GM12878 (cell line): ENCODE measurements at regions not wholly inside any gene's neighbourhood (a gene's known extent, or its start where the extent isn't known, plus 50 kb on each side); places are given as distances from the start of the nearest gene placed in this dataset.

Source experiments
- ATAC-seq: fragments of 200-7000 bp; cut with Tn5 transposase; 3 replicates; pipeline ENCODE4 v1.9.1; 2020; ENCODE audit warnings: mild to moderate bottlenecking, moderate library complexity
- BruUV-seq: library from RNA; stranded (reverse); fragments of 400-500 nt; replicated peaks from 2 replicates; lab custom pipeline; 2021; lab: Mats Ljungman, UMichigan
- CTCF ChIA-PET: fragments of 300-600 bp; sonication (Branson Sonifier 250); formaldehyde crosslinking; extraction: SDS; loops from one replicate; lab custom pipeline; 2021; ENCODE audit warnings: inconsistent platforms; lab: Yijun Ruan, JAX
- POLR2A ChIA-PET: fragments of 350-600 bp; formaldehyde crosslinking; extraction: SDS; loops from one replicate; lab custom pipeline; 2021; ENCODE audit warnings: inconsistent platforms; lab: Charles Lee
- RAD21 ChIA-PET: fragments of 300-600 bp; sonication (Branson Sonifier 250); formaldehyde crosslinking; loops from one replicate; lab custom pipeline; 2023; ENCODE audit warnings: antibody characterized with exemption; ENCODE audit not compliant: unreplicated experiment; lab: Charles Lee
- SMC1A ChIA-PET: fragments of 300-600 bp; sonication (Branson Sonifier 250); formaldehyde crosslinking; loops from one replicate; lab custom pipeline; 2023; ENCODE audit not compliant: unreplicated experiment, uncharacterized antibody; lab: Charles Lee
- DNase-seq: peaks from one replicate; pipeline ENCODE4 v3.0.0-alpha.2; 2011; ENCODE audit warnings: low read depth, low spot score
- FAIRE-seq: peaks from 3 replicates; lab custom pipeline; 2011; peaks lifted over from hg19 to GRCh38; lab: Jason Lieb, UNC
- H2AFZ ChIP-seq: 2 replicates; pipeline ENCODE4 v1.6.0; 2011; ENCODE audit warnings: low read depth, low read length, control low read depth; ENCODE audit not compliant: control insufficient read depth
- H3K27ac ChIP-seq: 2 replicates; pipeline ENCODE4 v1.5.1; 2011; ENCODE audit warnings: control low read depth; ENCODE audit not compliant: control insufficient read depth, insufficient read depth
- H3K27me3 ChIP-seq, 2 experiments: replicated peaks in 1 of 2; 2 replicates each; pipeline versions ENCODE4 v1.6.0 to v1.6.1; 2011; ENCODE audit warnings: low read length in 1 of 2; ENCODE audit not compliant: control insufficient read depth in 2 of 2, insufficient read depth in 2 of 2
- H3K36me3 ChIP-seq, 2 experiments: 2 replicates each; pipeline ENCODE4 v1.5.1; 2011; ENCODE audit warnings: low read length in 1 of 2; ENCODE audit not compliant: control insufficient read depth in 2 of 2, insufficient read depth in 2 of 2
- H3K4me1 ChIP-seq: 2 replicates; pipeline ENCODE4 v1.6.1; 2011; ENCODE audit warnings: mild to moderate bottlenecking, low read length, moderate library complexity, mixed read lengths; ENCODE audit not compliant: control insufficient read depth, insufficient read depth
- H3K4me2 ChIP-seq: 2 replicates; pipeline ENCODE4 v1.6.0; 2011; ENCODE audit warnings: control low read depth; ENCODE audit not compliant: control insufficient read depth, insufficient read depth
- H3K4me3 ChIP-seq: fragments of 200-600 bp; sonication (generic); 2 replicates; pipeline ENCODE4 v1.5.1; 2016
- H3K79me2 ChIP-seq: 2 replicates; pipeline ENCODE4 v1.6.0; 2011; ENCODE audit warnings: low read length; ENCODE audit not compliant: control insufficient read depth, insufficient read depth
- H3K9ac ChIP-seq: 2 replicates; pipeline ENCODE4 v1.8.0; 2011; ENCODE audit warnings: low read length, control low read depth, mixed read lengths; ENCODE audit not compliant: control insufficient read depth, insufficient read depth
- H3K9me3 ChIP-seq: replicated peaks from 3 replicates; pipeline ENCODE4 v1.5.1; 2011; ENCODE audit warnings: mild to moderate bottlenecking, low read length; ENCODE audit not compliant: control insufficient read depth, insufficient read depth
- H4K20me1 ChIP-seq: 2 replicates; pipeline ENCODE4 v1.6.0; 2011; ENCODE audit not compliant: control insufficient read depth, insufficient read depth
- BMI1 ChIP-seq: fragments of 450-650 bp; IDR thresholded peaks from 2 replicates; pipeline ENCODE4 v1.6.1; 2016; ENCODE audit warnings: mild to moderate bottlenecking, moderate library complexity, borderline replicate concordance
- HDAC6 ChIP-seq: fragments of 200-600 bp; sonication (generic); IDR thresholded peaks from one replicate; pipeline ENCODE4 v1.8.0; 2017; ENCODE audit warnings: antibody characterized with exemption; ENCODE audit not compliant: unreplicated experiment
- NR2C1 ChIP-seq: fragments of 450-650 bp; IDR thresholded peaks from 2 replicates; pipeline ENCODE4 v1.6.1; 2017; ENCODE audit warnings: antibody characterized with exemption, mild to moderate bottlenecking, moderate library complexity
- POU2F2 ChIP-seq: IDR thresholded peaks from 3 replicates; pipeline ENCODE4 v1.6.1; 2011; ENCODE audit warnings: low read depth, mild to moderate bottlenecking, low read length, borderline replicate concordance
- RAD21 ChIP-seq: IDR thresholded peaks from 2 replicates; pipeline ENCODE4 v1.6.1; 2011; ENCODE audit warnings: mild to moderate bottlenecking, low read depth, low read length, moderate library complexity; ENCODE audit not compliant: insufficient read depth
- RBBP5 ChIP-seq: fragments of 200-600 bp; sonication (generic); conservative IDR thresholded peaks from 2 replicates; pipeline ENCODE4 v1.6.1; 2016
- RFX5 ChIP-seq: IDR thresholded peaks from 2 replicates; pipeline ENCODE4 v1.6.1; 2011; ENCODE audit warnings: low read depth, low read length, improper control_type of control experiment
- SIN3A ChIP-seq: IDR thresholded peaks from 2 replicates; pipeline ENCODE4 v1.6.1; 2012; ENCODE audit warnings: low read depth, low read length, improper control_type of control experiment
- SMARCA5 ChIP-seq: fragments of 450-650 bp; IDR thresholded peaks from 2 replicates; pipeline ENCODE4 v1.6.1; 2017; ENCODE audit warnings: mild to moderate bottlenecking
- YBX1 ChIP-seq: fragments of 450-650 bp; IDR thresholded peaks from 2 replicates; pipeline ENCODE4 v1.6.1; 2016; ENCODE audit warnings: antibody characterized with exemption
- WGBS: methylation state at CpG from one replicate; pipeline ENCODE4 v1.1.6; 2016; ENCODE audit warnings: low lambda C conversion rate; ENCODE audit not compliant: insufficient replicate concordance, insufficient coverage; ENCODE audit errors: missing lambda C conversion rate; 5-methylcytosine and 5-hydroxymethylcytosine counted together
- in situ Hi-C: fragments of 300-500 bp; cut with MboI; formaldehyde crosslinking; loops from 9 replicates; pipeline ENCODE4 v1.14.3; 2018; ENCODE audit warnings: mixed read lengths
- intact Hi-C: fragments of 100-400 bp; cut with micrococcal nuclease; formaldehyde crosslinking; loops from one replicate; pipeline ENCODE4 v1.14.2; 2022; ENCODE audit not compliant: unreplicated experiment
- TF ChIP-seq, protein P1 (sequence below): fragments of 450-650 bp; IDR thresholded peaks from 2 replicates; pipeline ENCODE4 v1.6.1; 2016; ENCODE audit warnings: mild to moderate bottlenecking, moderate library complexity, borderline replicate concordance
- TF ChIP-seq, protein P2 (sequence below): IDR thresholded peaks from 2 replicates; pipeline ENCODE4 v1.6.1; 2012; ENCODE audit warnings: mild to moderate bottlenecking, low read depth, low read length
- TF ChIP-seq, protein P3 (sequence below): IDR thresholded peaks from 2 replicates; pipeline ENCODE4 v1.6.1; 2011; ENCODE audit warnings: mild to moderate bottlenecking, low read depth, low read length, moderate library complexity; ENCODE audit not compliant: insufficient replicate concordance
- TF ChIP-seq, protein P4 (sequence below): fragments of 450-650 bp; IDR thresholded peaks from 2 replicates; pipeline ENCODE4 v1.6.1; 2016; ENCODE audit warnings: mild to moderate bottlenecking
- TF ChIP-seq, protein P5 (sequence below): IDR thresholded peaks from 2 replicates; pipeline ENCODE4 v1.6.1; 2012; ENCODE audit warnings: low read depth, low read length, improper control_type of control experiment

DNA sequence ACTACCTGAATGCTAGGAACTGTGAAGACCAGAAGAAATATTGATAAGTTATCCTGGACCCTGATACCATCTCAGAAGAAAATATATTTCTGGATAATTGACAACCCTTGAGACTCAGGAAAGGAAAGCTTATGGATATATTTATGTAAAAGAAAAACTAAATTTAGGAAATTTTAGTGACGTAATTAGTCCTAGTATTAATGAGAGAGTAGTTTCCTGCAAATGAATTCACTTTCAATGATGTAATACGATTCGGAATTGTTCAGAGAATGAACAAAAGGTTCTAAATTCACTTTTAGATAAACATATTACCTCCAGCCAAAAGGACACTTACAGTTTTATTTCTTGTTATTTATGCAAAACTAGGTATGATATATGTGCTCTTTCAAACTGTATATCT lies 1120.1 kb upstream of the NCAM2 start:
- H3K9me3 ChIP-seq, result no peaks in the 10 kb centered on the region
- DNase-seq, result no peak
- ChIA-PET RAD21 (no interaction called here), POLR2A (no interaction called here), SMC1A (no interaction called here), CTCF (interaction anchor here (0.6 to 0.7 kb wide), 2 partner anchors 383 to 591 kb away, joined by 3 read pairs; no protein-coding TSS in a partner anchor)
- H3K4me2 ChIP-seq, result no peak overlapping the region
- BruUV-seq, result no TSS peak
- FAIRE-seq, result no peak
- TF ChIP-seq SIN3A (no peak), RFX5 (no peak), RAD21 (no peak), HDAC6 (no peak), RBBP5 (no peak), YBX1 (no peak), POU2F2 (no peak), NR2C1 (no peak), SMARCA5 (no peak), BMI1 (no peak)
- TF ChIP-seq, protein P1, sequence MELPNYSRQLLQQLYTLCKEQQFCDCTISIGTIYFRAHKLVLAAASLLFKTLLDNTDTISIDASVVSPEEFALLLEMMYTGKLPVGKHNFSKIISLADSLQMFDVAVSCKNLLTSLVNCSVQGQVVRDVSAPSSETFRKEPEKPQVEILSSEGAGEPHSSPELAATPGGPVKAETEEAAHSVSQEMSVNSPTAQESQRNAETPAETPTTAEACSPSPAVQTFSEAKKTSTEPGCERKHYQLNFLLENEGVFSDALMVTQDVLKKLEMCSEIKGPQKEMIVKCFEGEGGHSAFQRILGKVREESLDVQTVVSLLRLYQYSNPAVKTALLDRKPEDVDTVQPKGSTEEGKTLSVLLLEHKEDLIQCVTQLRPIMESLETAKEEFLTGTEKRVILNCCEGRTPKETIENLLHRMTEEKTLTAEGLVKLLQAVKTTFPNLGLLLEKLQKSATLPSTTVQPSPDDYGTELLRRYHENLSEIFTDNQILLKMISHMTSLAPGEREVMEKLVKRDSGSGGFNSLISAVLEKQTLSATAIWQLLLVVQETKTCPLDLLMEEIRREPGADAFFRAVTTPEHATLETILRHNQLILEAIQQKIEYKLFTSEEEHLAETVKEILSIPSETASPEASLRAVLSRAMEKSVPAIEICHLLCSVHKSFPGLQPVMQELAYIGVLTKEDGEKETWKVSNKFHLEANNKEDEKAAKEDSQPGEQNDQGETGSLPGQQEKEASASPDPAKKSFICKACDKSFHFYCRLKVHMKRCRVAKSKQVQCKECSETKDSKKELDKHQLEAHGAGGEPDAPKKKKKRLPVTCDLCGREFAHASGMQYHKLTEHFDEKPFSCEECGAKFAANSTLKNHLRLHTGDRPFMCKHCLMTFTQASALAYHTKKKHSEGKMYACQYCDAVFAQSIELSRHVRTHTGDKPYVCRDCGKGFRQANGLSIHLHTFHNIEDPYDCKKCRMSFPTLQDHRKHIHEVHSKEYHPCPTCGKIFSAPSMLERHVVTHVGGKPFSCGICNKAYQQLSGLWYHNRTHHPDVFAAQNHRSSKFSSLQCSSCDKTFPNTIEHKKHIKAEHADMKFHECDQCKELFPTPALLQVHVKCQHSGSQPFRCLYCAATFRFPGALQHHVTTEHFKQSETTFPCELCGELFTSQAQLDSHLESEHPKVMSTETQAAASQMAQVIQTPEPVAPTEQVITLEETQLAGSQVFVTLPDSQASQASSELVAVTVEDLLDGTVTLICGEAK, result no peak
- TF ChIP-seq, protein P2, sequence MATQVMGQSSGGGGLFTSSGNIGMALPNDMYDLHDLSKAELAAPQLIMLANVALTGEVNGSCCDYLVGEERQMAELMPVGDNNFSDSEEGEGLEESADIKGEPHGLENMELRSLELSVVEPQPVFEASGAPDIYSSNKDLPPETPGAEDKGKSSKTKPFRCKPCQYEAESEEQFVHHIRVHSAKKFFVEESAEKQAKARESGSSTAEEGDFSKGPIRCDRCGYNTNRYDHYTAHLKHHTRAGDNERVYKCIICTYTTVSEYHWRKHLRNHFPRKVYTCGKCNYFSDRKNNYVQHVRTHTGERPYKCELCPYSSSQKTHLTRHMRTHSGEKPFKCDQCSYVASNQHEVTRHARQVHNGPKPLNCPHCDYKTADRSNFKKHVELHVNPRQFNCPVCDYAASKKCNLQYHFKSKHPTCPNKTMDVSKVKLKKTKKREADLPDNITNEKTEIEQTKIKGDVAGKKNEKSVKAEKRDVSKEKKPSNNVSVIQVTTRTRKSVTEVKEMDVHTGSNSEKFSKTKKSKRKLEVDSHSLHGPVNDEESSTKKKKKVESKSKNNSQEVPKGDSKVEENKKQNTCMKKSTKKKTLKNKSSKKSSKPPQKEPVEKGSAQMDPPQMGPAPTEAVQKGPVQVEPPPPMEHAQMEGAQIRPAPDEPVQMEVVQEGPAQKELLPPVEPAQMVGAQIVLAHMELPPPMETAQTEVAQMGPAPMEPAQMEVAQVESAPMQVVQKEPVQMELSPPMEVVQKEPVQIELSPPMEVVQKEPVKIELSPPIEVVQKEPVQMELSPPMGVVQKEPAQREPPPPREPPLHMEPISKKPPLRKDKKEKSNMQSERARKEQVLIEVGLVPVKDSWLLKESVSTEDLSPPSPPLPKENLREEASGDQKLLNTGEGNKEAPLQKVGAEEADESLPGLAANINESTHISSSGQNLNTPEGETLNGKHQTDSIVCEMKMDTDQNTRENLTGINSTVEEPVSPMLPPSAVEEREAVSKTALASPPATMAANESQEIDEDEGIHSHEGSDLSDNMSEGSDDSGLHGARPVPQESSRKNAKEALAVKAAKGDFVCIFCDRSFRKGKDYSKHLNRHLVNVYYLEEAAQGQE, result no peak
- TF ChIP-seq, protein P3, sequence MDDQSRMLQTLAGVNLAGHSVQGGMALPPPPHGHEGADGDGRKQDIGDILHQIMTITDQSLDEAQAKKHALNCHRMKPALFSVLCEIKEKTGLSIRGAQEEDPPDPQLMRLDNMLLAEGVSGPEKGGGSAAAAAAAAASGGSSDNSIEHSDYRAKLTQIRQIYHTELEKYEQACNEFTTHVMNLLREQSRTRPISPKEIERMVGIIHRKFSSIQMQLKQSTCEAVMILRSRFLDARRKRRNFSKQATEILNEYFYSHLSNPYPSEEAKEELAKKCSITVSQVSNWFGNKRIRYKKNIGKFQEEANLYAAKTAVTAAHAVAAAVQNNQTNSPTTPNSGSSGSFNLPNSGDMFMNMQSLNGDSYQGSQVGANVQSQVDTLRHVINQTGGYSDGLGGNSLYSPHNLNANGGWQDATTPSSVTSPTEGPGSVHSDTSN, result no peak
- TF ChIP-seq, protein P4, sequence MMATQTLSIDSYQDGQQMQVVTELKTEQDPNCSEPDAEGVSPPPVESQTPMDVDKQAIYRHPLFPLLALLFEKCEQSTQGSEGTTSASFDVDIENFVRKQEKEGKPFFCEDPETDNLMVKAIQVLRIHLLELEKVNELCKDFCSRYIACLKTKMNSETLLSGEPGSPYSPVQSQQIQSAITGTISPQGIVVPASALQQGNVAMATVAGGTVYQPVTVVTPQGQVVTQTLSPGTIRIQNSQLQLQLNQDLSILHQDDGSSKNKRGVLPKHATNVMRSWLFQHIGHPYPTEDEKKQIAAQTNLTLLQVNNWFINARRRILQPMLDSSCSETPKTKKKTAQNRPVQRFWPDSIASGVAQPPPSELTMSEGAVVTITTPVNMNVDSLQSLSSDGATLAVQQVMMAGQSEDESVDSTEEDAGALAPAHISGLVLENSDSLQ, result no peak
- TF ChIP-seq, protein P5, sequence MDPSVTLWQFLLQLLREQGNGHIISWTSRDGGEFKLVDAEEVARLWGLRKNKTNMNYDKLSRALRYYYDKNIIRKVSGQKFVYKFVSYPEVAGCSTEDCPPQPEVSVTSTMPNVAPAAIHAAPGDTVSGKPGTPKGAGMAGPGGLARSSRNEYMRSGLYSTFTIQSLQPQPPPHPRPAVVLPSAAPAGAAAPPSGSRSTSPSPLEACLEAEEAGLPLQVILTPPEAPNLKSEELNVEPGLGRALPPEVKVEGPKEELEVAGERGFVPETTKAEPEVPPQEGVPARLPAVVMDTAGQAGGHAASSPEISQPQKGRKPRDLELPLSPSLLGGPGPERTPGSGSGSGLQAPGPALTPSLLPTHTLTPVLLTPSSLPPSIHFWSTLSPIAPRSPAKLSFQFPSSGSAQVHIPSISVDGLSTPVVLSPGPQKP, result no peak
- intact Hi-C loops, result no loop called here
- no peak overlapping the region for H3K4me3 ChIP-seq
- H4K20me1 ChIP-seq, result no peaks in the 10 kb centered on the region
- 50% methylated on average over 3 of the region's 3 CpGs for WGBS
- no peak overlapping the region for H3K9ac ChIP-seq
- no peaks in the 10 kb centered on the region for H3K79me2 ChIP-seq
- H3K36me3 ChIP-seq, result no peaks in the 10 kb centered on the region
- H2AFZ ChIP-seq, result no peak overlapping the region
- no peak overlapping the region for H3K27ac ChIP-seq
- H3K27me3 ChIP-seq, result no peaks in the 10 kb centered on the region
- in situ Hi-C loops, result no loop called here
- H3K4me1 ChIP-seq, result no peaks in the 10 kb centered on the region
- ATAC-seq, result no peak
